ENCODE measurements at regions not wholly inside any gene's neighbourhood (a gene's known extent, or its start where the extent isn't known, plus 50 kb on each side); places are given as distances from the start of the nearest gene placed in this dataset.

- no peak for TF ChIP-seq CTCF (conservative IDR thresholded peaks at IDR 0.05)
- TF ChIP-seq EZH2 (IDR thresholded peaks at IDR 0.05; ENCODE audit: low read depth): no peak
These were observed 439.9 kb upstream of the RGS6 start for GRCh38 chr14:71492346-71492745.

Measured in PC-9 (cell line).